LoVo (cell line): ENCODE measurements at regions not wholly inside any gene's neighbourhood (a gene's known extent, or its start where the extent isn't known, plus 50 kb on each side); places are given as distances from the start of the nearest gene placed in this dataset.
"Not testable (repeated sequence)": the region's sequence is repeated elsewhere in the genome, so short reads cannot be mapped to it uniquely, and the experiment has no call there.

Experiments
- DNase-seq: peaks from one replicate; pipeline ENCODE4 v3.0.0-alpha.2; 2016; ENCODE audit warnings: low spot score

GRCh38 chr16:58862334-58863021 is 128.4 kb upstream of the GOT2 start:
- no peak for DNase-seq

- no peak for DNase-seq
Observed at GRCh38 chr16:58859958-58860669, 126.0 kb upstream of the GOT2 start.

GRCh38 chr16:58858577-58858976 is 124.5 kb upstream of the GOT2 start:
- not testable (repeated sequence) for DNase-seq

- no peak for DNase-seq
Observed at GRCh38 chr16:58855291-58855863, 121.3 kb upstream of the GOT2 start.

GRCh38 chr16:58853854-58854791 is 120.0 kb upstream of the GOT2 start:
- DNase-seq: no peak

- DNase-seq: no peak
Observed at GRCh38 chr16:58850678-58851020, 116.5 kb upstream of the GOT2 start.

GRCh38 chr16:58850019-58850677 is 116.0 kb upstream of the GOT2 start:
- DNase-seq: no peak

- DNase-seq: no peak
Observed at GRCh38 chr16:58848662-58849002, 114.5 kb upstream of the GOT2 start.

GRCh38 chr16:58847902-58848661 is 114.0 kb upstream of the GOT2 start:
- DNase-seq: no peak

GRCh38 chr16:58846226-58846625 is 112.1 kb upstream of the GOT2 start:
- DNase-seq: not testable (repeated sequence)

GRCh38 chr16:58843675-58844074 is 109.6 kb upstream of the GOT2 start:
- DNase-seq: no peak

GRCh38 chr16:58842746-58843145 is 108.6 kb upstream of the GOT2 start:
- DNase-seq: no peak

- DNase-seq: no peak
Observed at GRCh38 chr16:58842156-58842555, 108.0 kb upstream of the GOT2 start.

- no peak for DNase-seq
Observed at GRCh38 chr16:58837950-58838349, 103.8 kb upstream of the GOT2 start.

- no peak for DNase-seq
Observed at GRCh38 chr16:58836427-58836826, 102.3 kb upstream of the GOT2 start.

- no peak for DNase-seq
Observed at GRCh38 chr16:58832386-58832895, 98.3 kb upstream of the GOT2 start.

- no peak for DNase-seq
Observed at GRCh38 chr16:58831386-58831785, 97.3 kb upstream of the GOT2 start.

GRCh38 chr16:58828901-58829545 is 94.9 kb upstream of the GOT2 start:
- no peak for DNase-seq

- DNase-seq: no peak
Observed at GRCh38 chr16:58824201-58824600, 90.1 kb upstream of the GOT2 start.

GRCh38 chr16:58821886-58822285 is 87.8 kb upstream of the GOT2 start:
- no peak for DNase-seq
